ENCODE measurements at regions not wholly inside any gene's neighbourhood (a gene's known extent, or its start where the extent isn't known, plus 50 kb on each side); places are given as distances from the start of the nearest gene placed in this dataset.
"Not testable (repeated sequence)": the region's sequence is repeated elsewhere in the genome, so short reads cannot be mapped to it uniquely, and the experiment has no call there.

DNA sequence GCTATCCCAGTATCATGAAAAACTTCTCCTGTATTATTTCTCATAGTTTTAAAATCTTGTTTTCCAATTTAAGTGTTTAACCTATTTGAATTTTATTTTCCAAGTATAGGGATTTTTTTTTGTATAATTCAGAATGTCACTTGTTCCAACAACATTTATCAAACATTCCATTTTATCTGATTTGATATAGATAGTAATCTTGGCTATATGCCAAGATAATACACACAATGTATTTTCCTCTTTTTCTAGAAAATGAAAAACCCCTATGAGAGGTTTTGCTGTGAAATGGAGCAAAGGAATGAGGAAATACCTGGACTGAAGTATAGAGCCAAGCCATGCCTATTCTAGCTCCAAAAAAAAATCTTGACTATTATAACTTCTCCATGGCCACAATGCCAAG lies 628.9 kb downstream of the HTR1B start:
- in situ Hi-C loops (cut with HindIII; ENCODE audit: low sequenced_read_pairs) = no loop called here
- no peak for DNase-seq (ENCODE audit: low spot score)

DNA sequence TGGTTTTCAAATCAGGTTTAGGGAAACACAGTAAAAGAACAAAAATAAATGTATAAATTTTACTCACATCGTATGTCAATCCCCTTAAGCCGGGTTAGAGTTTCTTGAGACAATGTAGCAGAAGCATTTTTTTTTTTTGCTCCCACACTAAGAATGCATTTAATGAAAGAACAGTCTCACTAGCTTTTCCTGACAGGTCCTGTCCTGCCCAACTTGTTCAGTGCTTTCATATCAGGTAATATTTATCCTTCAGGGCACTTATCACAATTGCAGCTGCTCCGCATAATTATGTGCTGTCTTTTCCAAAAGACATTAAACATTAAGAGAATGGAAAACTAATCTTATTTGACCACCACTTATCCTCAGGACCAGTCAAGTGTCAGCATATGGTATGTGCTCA lies 632.0 kb downstream of the HTR1B start:
- in situ Hi-C loops (cut with HindIII; ENCODE audit: low sequenced_read_pairs) = no loop called here
- no peak for DNase-seq (ENCODE audit: low spot score)

DNA sequence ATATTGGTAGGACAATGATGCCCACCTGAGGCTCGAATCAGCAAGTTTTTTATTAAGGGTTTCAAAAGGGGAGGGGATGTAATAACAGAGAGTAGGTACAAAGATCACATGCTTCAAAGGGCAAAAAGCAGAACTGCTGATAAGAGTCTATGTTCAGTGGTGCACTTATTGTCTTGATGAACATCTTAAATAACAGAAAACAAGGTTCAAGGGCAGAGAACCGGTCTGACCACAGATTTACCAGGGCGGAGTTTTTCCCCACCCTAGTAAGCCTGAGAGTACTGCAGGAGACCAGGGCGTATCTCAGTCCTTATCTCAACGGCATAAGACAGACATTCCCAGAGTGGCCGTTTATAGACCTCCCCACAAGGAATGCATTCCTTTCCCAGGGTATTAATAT lies 639.7 kb downstream of the HTR1B start:
- DNase-seq (ENCODE audit: low spot score); in situ Hi-C loops (cut with HindIII; ENCODE audit: low sequenced_read_pairs): not testable (repeated sequence)

DNA sequence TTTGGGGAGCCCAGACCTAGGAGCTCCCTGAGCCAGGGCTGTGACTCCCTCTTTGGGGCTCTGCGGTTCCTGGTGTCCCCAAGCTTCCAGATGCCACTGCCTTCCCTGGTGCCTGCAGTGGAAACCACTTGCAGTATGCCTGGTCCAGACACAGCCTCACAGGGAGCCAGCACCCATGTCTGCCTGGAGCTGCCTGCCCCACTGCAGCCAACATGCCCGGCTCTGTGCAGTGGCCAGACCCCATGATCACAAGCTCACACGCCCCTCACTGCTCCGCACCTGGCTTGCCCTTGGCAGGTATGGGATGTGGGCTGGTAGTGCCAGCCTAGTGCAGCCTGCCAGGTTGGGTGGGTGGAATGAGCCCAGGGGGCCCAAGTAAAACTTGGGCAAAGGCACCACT lies 644.8 kb downstream of the HTR1B start:
- no peak for DNase-seq (ENCODE audit: low spot score)
- in situ Hi-C loops (cut with HindIII; ENCODE audit: low sequenced_read_pairs) = no loop called here

DNA sequence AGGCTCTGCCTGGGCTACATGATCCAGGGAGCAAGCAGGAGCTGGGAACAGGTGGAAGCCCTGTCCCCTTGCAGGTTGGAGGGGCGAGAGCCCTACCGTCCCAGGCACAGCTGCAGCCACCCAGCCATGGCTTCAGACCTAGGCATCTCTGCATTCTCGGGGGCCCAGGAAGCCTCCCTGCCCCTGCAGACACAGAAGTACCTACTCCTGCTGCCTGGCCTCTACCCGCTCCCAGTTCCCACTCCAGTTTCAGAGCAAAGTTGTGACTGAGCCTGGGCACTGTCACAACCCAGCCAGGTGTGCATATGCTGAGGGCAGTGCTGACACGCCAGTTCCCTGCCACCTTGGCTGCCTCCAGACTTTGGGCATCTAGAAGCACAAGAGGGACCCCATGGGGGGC lies 645.9 kb downstream of the HTR1B start:
- DNase-seq (ENCODE audit: low spot score) = no peak
- in situ Hi-C loops (cut with HindIII; ENCODE audit: low sequenced_read_pairs) = no loop called here

DNA sequence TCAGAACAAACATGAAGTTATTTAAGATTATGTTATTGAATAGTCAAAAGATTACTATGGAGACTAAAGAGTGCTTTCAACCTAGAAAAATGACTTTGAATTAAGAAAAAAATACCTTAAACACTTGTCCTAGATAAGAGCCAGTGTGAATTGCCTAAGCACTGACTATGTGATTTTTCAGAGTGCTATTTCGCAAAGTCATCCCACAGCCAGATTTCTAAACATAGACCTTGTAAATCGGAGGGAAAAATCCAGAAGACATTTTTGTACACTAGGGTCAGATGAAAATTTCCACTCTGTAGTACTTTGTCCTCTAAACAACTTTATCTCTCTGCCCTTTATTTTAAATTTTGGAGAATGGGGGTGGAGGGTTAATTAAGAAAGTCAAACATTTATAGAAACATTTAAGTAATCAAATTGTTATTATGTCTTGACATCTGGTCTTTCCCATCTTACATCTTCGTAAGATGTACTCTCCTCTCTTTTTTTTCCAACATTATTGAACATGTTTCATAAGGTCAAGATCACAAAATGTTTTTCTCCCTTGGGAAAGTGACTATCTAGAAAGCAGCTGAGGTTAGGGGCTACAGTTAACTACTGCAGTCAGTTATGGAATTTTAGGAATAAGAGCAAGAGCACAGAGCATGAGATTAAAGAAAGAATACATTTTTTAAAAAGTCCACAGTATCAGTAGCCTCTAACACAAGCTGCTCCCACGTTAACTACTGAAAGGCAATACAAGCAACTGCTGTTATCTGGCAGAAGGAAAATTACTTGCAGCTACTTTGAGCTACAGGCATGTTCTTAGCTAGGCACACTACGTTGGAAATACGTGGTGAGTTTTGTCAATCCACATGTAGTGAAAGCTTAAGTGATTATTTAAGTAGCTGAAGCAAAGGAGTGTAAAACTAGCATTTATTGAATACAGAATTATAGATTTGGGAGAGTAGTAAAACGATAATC lies 648.5 kb downstream of the HTR1B start:
- no peak for DNase-seq (ENCODE audit: low spot score)
- in situ Hi-C loops (cut with HindIII; ENCODE audit: low sequenced_read_pairs) = no loop called here

DNA sequence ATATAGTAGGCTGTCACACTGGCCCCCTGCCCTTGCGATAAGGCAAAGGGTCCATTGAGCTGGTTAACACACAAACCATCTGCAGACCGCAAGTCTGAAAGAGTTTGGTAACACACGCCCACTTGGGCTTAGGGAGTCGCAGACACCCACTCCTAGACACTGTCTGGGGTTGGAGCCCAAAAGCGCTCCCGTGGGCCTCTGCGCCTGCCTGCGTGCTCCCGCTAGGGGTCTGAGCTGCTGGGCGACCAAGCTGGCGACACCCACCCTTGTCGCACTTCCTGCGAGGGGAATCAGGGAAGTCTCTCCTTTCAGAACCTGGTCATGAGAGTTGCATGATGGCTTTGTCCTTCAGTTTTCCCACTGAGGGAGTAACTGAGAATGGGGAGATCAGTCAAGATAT lies 653.0 kb downstream of the HTR1B start:
- in situ Hi-C loops (cut with HindIII; ENCODE audit: low sequenced_read_pairs) = no loop called here
- no peak for DNase-seq (ENCODE audit: low spot score)

DNA sequence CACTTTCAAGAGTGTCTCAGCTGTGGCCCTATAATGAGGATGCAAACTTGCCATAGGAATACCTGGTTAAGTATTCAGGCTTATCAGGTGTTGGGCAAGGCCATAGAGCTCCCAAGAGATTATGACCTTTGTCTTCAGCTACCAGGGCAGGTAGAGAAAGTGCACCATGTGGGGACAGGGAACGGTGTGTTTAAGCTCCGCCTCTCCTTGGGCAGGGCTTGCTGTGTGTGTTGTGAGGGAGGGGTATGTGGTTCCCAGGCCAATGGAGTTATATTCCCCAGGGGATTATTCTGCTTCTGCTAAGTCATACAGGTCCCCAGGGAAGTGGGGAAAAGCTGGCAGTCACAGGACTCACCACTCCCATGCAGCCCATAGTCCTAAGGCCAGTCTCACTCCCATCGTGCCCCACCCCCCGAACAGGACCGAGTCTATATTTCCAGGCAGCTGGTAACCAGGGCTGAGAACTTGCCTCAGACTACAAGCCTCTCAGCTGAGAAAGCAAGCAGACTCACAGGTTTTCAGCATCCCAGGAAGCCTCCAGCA lies 660.2 kb downstream of the HTR1B start:
- DNase-seq (ENCODE audit: low spot score) = no peak
- in situ Hi-C loops (cut with HindIII; ENCODE audit: low sequenced_read_pairs) = no loop called here

DNA sequence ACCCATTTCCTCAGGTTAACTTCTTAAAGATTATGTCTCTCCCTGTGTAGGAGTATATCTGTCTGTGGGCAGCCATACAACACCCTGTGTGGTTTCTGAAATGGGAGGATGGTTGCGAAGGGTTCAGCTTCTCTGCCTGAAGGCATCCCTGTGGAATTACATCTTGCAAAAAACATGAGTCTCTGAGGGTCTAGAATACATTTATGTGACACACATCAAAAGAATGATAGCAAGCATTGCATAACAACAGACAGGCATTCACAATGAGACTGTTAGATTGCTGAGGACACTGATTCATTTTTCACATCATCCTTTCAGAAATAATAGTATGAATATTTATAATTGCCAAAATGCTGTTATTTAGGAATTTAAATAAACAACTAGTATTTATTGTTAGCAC lies 670.9 kb downstream of the HTR1B start:
- no peak for DNase-seq (ENCODE audit: low spot score)
- in situ Hi-C loops (cut with HindIII; ENCODE audit: low sequenced_read_pairs) = no loop called here

DNA sequence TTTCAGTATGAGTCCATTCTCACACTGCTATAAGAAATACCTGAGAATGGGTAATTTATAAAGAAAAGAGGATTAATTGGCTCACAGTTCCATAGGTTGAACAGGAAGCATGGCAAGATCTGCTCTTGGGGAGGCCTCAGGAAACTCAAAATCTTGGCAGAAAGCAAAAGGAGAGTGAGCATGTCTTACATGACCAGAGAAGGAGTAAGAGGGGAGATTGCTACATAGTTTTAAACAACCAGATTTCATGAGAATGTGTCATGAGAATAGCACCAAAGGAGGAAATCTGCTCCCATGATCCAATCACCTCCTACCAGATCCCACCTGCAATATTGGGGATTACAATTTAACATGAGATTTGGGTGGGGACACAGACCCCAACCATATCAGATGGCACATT lies 672.4 kb downstream of the HTR1B start:
- DNase-seq (ENCODE audit: low spot score) = no peak
- in situ Hi-C loops (cut with HindIII; ENCODE audit: low sequenced_read_pairs) = no loop called here

DNA sequence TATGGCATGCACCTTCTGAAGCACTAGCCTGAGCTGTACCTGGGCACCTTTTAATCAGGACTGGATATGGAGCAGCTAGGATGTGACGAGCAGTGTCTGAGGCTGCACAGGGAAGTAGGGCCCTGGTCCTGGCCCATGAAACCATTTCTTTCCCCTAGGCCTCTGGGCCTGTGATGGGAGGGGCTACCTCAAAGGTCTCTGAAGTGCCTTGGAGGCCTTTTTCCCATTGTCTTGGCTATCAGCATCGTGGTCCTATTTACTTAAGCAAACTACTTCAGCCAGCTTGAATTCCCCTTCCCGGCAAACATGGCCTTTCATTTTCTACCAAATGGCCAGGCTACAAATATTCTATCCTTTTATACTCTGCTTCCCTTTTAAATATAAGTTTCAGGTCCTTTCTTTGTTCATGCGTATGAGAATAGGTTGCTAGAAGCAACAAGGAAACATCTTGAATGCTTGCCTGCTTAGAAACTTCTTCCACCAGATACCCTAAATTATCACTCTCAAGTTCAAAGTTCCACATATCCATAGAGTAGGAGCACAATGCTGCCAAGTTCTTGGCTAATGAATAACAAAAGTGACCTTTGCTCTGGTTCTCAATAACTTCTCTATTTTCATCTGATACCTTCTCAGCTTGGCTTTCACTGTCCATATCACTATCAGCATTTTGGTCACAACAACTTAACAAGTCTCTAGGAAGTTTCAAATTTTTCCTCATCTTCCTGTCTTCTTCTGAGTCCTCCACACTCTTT lies 673.1 kb downstream of the HTR1B start:
- DNase-seq (ENCODE audit: low spot score) = no peak
- in situ Hi-C loops (cut with HindIII; ENCODE audit: low sequenced_read_pairs) = no loop called here

DNA sequence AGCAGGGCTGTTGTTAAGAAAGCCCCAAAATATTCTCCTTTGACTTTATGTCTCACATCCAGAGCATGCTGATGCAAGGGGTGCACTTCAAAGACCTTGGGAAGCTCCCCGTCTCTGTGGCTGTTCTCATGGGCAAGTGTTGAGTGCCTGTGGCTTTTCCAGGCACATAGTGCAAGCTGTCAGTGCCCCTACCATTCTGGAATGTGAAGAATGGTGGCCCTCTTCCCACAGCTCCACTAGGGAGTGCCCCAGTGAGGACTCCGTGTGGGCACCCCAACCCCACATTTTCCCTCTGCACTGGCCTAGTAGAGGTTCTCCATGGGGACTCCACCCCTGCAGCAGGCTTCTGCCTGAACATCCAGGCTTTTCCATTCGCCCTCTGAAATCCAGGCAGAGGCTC lies 673.7 kb downstream of the HTR1B start:
- in situ Hi-C loops (cut with HindIII; ENCODE audit: low sequenced_read_pairs) = no loop called here
- DNase-seq (ENCODE audit: low spot score) = no peak

DNA sequence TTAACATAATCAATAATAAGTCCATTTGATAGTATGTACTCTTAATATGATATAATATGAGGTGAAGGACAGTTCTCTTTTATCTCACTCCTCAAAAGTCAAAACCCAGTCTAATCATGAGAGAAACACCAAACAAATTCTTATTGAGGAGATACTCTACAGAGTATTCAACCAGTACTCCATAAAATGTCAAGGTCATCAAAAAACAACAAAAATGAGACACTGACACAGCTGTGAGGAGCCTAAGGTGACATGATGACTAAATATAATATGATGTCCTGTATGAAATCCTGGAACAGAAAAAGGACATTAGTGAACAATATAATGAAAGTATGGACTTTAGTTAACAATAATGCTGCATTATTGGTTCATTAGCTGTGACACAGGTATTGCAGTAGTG lies 675.1 kb downstream of the HTR1B start:
- DNase-seq (ENCODE audit: low spot score) = no peak
- in situ Hi-C loops (cut with HindIII; ENCODE audit: low sequenced_read_pairs) = no loop called here

DNA sequence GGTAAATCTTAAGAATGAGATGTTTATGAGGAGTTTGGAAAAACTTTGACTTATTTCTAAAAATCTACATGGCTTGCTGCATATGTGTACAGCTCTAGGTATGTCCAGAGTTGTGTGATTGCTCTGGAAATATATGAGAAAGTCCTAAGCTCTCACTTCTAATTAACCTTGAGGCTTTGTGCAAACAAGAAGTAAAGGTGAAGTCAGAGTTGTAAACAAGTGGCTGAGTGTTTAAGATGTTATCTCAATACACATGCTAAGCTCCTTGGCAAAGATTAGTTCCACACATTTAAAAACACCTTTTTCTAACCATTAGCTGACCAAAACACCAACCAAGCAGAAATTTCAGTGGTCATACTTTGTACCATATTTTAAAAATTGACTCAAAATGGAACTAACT lies 684.2 kb downstream of the HTR1B start:
- DNase-seq (ENCODE audit: low spot score) = no peak
- in situ Hi-C loops (cut with HindIII; ENCODE audit: low sequenced_read_pairs) = no loop called here

DNA sequence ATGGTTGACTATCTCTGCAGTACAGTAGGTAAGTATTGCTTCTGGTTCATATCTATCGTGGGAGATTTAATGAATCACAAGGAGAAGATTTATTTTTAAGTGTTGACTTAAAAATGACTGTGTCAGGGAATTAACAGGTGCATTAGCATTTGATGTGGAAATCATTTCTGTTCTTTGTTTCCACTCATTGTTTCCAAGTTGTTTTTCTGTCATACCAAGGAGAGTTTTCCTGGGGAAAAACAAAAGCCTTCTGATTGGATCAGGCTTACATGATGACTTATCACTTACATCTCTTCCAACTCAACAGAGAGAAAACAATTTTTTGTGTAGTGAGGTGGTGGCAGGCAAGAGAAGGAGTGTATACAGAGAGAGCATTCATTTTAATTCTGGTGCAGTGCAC lies 686.4 kb downstream of the HTR1B start:
- in situ Hi-C loops (cut with HindIII; ENCODE audit: low sequenced_read_pairs) = no loop called here

DNA sequence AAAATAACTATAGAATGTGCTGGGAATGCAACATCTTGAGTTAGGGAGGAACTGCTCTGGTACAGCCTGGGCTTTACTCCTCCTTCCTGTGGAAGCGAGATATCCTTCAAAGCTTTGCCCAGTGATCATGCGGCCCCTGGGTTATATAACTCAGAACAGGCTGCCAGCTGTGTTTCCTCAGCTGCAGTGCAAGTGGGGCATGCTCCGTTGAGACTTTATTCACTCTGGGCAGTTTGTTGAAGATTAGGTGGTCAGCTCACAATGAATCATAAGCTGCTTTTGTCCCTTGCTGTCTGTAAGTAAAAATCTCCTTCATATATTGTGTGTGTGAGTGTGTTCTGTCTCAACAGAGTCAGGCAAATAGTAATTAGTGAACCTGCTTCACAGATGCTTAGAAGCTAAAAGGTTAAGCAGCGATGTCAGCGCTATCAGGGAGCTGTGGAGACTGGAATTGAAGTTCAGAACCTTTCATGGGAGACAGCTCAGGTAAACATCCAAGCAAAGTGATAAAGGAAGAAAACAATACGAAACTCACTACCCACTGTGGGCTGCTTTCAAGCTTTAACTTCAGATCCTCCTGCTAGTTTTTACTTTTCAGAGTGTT lies 688.4 kb downstream of the HTR1B start:
- in situ Hi-C loops (cut with HindIII; ENCODE audit: low sequenced_read_pairs) = no loop called here
- no peak for DNase-seq (ENCODE audit: low spot score)

More for the DNA sequence above, 686.4 kb downstream of the HTR1B start:
- no peak for DNase-seq (ENCODE audit: low spot score)

DNA sequence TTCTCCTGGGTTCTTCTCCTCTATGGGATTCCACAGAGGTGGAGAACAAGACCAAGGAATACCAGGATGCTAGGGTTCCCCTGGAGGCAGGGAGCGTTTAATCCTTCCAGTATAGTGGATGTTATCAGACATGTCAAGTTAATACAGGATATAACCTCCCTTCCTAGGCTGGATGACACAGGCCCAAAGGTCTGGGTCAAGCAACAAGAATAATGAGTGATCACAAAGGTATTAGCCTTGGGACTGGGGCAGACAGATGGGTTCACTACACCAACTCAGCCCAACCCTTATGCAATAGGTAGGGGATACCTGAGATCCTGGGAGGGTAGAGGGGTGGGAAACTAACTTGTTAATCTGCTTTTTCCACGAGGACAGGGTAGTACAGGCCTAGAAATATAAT lies 690.3 kb downstream of the HTR1B start:
- DNase-seq (ENCODE audit: low spot score) = no peak
- in situ Hi-C loops (cut with HindIII; ENCODE audit: low sequenced_read_pairs) = no loop called here

DNA sequence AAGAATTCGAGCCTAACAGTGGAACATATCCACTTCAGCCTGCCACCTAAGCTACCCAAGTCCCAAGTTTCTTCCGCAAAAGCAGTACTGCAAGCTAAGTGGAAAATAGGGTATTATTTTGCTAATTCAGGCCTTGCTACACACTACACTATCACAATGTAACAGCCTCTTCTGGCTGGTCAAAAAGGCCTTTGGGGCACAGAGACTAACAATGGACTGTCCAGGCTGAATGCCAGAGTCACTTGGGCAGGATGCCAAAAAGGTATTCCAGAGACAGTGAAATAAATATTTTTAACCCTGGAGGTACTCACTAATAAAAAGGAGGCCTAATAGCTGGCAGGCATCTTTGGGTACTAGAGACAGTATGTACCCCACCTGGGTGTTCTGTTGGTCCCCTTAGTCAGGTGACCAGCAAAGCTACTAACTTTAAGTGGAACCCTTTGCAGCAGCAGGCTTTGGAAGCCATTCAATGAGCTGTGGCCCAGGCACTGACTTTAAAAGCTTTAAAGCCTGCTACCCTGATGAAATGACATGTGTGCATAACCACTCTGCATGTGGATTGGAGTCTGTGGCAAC lies 692.1 kb downstream of the HTR1B start:
- peak; percentile 13 for DNase-seq (ENCODE audit: low spot score)
- in situ Hi-C loops (cut with HindIII; ENCODE audit: low sequenced_read_pairs) = no loop called here

DNA sequence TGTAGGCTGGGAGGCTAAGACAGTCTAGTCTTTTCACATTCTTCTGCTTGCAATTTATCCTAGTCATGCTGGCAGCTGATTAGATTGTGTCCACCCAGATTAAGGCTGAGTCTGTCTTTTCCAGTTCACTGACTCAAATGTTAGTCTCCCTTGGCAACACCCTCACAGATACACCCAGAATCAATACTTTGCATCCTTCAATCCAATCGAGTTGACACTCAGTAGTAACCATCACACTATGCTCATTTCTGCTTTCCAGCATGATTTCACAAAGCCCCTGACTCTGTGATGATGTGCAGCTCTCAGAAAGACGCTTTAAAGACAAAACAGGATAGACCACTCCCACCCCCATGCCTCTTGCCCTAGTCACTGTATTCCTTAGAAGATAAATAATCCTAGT lies 693.0 kb downstream of the HTR1B start:
- DNase-seq (ENCODE audit: low spot score) = no peak
- in situ Hi-C loops (cut with HindIII; ENCODE audit: low sequenced_read_pairs) = no loop called here

DNA sequence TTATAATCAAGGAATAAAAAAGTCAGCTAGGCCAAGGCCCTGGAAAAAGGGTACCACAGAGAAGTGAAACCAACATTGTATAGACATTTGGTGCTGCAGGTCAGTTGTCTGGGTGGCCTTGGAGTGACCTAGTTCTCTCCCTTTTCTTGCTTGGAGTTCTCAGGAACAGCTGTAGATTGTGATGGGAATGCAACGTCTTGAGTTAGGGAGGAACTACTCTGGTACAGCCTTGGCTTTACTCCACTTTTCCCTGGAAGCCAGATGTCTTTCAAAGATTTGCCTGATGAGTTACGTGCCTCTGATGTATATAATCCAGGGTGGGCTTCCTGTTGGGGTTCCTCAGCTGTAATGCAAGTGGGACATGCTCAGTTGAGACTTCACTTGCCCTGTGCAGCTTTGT lies 694.7 kb downstream of the HTR1B start:
- in situ Hi-C loops (cut with HindIII; ENCODE audit: low sequenced_read_pairs) = no loop called here

More for the DNA sequence above, 694.7 kb downstream of the HTR1B start:
- DNase-seq (ENCODE audit: low spot score) = no peak
